ENCODE measurements at regions not wholly inside any gene's neighbourhood (a gene's known extent, or its start where the extent isn't known, plus 50 kb on each side); places are given as distances from the start of the nearest gene placed in this dataset.

GRCh38 chr1:90142697-90143096 lies 147.8 kb downstream of the ZNF326 start:
- TF ChIP-seq POLR2AphosphoS5 (IDR thresholded peaks at IDR 0.05; ENCODE audit: low read depth), result no peak
- TF ChIP-seq, protein P1, sequence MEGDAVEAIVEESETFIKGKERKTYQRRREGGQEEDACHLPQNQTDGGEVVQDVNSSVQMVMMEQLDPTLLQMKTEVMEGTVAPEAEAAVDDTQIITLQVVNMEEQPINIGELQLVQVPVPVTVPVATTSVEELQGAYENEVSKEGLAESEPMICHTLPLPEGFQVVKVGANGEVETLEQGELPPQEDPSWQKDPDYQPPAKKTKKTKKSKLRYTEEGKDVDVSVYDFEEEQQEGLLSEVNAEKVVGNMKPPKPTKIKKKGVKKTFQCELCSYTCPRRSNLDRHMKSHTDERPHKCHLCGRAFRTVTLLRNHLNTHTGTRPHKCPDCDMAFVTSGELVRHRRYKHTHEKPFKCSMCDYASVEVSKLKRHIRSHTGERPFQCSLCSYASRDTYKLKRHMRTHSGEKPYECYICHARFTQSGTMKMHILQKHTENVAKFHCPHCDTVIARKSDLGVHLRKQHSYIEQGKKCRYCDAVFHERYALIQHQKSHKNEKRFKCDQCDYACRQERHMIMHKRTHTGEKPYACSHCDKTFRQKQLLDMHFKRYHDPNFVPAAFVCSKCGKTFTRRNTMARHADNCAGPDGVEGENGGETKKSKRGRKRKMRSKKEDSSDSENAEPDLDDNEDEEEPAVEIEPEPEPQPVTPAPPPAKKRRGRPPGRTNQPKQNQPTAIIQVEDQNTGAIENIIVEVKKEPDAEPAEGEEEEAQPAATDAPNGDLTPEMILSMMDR (IDR thresholded peaks at IDR 0.05; ENCODE audit: insufficient read depth, low read length), result no peak
- no peak for TF ChIP-seq REST (IDR thresholded peaks at IDR 0.05; ENCODE audit: insufficient replicate concordance, low read depth)
- no peak for TF ChIP-seq GABPA (IDR thresholded peaks at IDR 0.05; ENCODE audit: low read depth)

Measured in HL-60 (cell line).